CD4-positive, CD25-positive, alpha-beta regulatory T cell (primary cell): ENCODE measurements at regions not wholly inside any gene's neighbourhood (a gene's known extent, or its start where the extent isn't known, plus 50 kb on each side); places are given as distances from the start of the nearest gene placed in this dataset.
A peak's percentile ranks its signal among the peaks of the same experiment; 100 is the strongest.

ENCODE experiments used
- ATAC-seq, 2 donors: fragments of 150-1000 bp; cut with Tn5 transposase; one replicate each; pipeline ENCODE4 v1.10.0; 2021; ENCODE audit warnings: low read depth in 2 of 2, moderate number of reproducible peaks in 2 of 2, moderate library complexity in 1 of 2
- DNase-seq, 3 donors: peaks; one replicate each; pipeline versions ENCODE4 v3.0.0 to v3.0.0-alpha.2; 2012 to 2022; ENCODE audit warnings: mixed read lengths in 1 of 3
- H3K27ac ChIP-seq: one replicate; pipeline ENCODE4 v1.7.0; 2013; ENCODE audit warnings: mild to moderate bottlenecking, low read length; ENCODE audit not compliant: insufficient read depth, poor library complexity, severe bottlenecking
- H3K27me3 ChIP-seq: one replicate; pipeline ENCODE4 v1.7.0; 2013; ENCODE audit warnings: low read length; ENCODE audit not compliant: control insufficient read depth, insufficient read depth
- H3K36me3 ChIP-seq: one replicate; pipeline ENCODE4 v1.7.0; 2013; ENCODE audit warnings: mild to moderate bottlenecking, low read length, moderate library complexity; ENCODE audit not compliant: control insufficient read depth, insufficient read depth
- H3K4me1 ChIP-seq: 2 replicates; pipeline ENCODE4 v1.7.0; 2013; ENCODE audit warnings: mild to moderate bottlenecking, low read length; ENCODE audit not compliant: insufficient read depth, control insufficient read depth, poor library complexity, severe bottlenecking
- H3K4me3 ChIP-seq: one replicate; pipeline ENCODE4 v1.7.0; 2013; ENCODE audit warnings: low read depth, mild to moderate bottlenecking, low read length, moderate library complexity
- H3K9me3 ChIP-seq, 2 experiments: 1 replicate in 1 of 2; 2 replicates in 1 of 2; pipeline ENCODE4 v1.7.0; 2013; ENCODE audit warnings: low read length in 2 of 2, mild to moderate bottlenecking in 1 of 2, moderate library complexity in 1 of 2; ENCODE audit not compliant: control insufficient read depth in 2 of 2
- H3K27ac Mint-ChIP-seq, 3 donors: one replicate each; pipeline ENCODE4 v1.8.0; 2020 to 2022; ENCODE audit warnings: mild to moderate bottlenecking in 3 of 3, mixed read lengths in 3 of 3, moderate library complexity in 2 of 3
- H3K27me3 Mint-ChIP-seq: one replicate; pipeline ENCODE4 v1.8.0; 2022; ENCODE audit warnings: mild to moderate bottlenecking, mixed read lengths
- H3K36me3 Mint-ChIP-seq: one replicate; pipeline ENCODE4 v1.8.0; 2020; ENCODE audit warnings: mixed read lengths
- H3K4me1 Mint-ChIP-seq, 4 donors: one replicate each; pipeline ENCODE4 v1.8.0; 2020 to 2022; ENCODE audit warnings: mixed read lengths in 4 of 4, mild to moderate bottlenecking in 1 of 4
- H3K4me3 Mint-ChIP-seq, 4 donors: one replicate each; pipeline ENCODE4 v1.8.0; 2020 to 2022; ENCODE audit warnings: mild to moderate bottlenecking in 4 of 4, mixed read lengths in 4 of 4, moderate library complexity in 3 of 4
- H3K9me3 Mint-ChIP-seq, 7 donors: one replicate each; pipeline ENCODE4 v1.8.0; 2020 to 2022; ENCODE audit warnings: mixed read lengths in 7 of 7, mild to moderate bottlenecking in 3 of 7, moderate library complexity in 2 of 7

GRCh38 chr4:100113732-100114131 lies 76.5 kb downstream of the DDIT4L start:
- Mint-ChIP-seq H3K4me3 (no peak overlapping the region), H3K4me1 (peaks cover 0 to 1% (median 0%) of the 10 kb centered on the region in 4 donors)
- H3K4me3 ChIP-seq: no peak overlapping the region

DNA sequence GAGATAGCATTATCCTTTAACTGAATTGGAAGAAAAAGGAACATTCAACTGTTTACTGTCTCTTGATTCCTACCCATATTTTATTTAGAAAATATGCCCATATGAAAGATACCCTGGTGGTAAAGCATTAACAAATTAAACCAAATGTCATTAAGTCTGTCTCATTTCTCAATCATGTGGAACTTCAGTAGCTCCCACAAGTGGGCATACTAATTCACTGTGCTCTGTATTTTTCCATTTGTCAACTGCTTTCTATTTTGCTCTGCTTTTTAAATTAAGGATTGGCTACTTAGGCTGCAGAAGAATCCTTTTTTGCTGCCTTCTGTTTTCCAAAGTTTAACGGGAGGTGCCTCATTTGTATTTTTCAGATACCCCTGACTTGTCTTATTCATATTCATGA lies 77.2 kb downstream of the DDIT4L start:
- H3K9me3 ChIP-seq: no peaks in the 10 kb centered on the region
- no peak overlapping the region for H3K4me3 Mint-ChIP-seq
- no peak overlapping the region for H3K27ac Mint-ChIP-seq
- no peak for ATAC-seq
- no peak overlapping the region for H3K27ac ChIP-seq
- H3K36me3 Mint-ChIP-seq: no peaks in the 10 kb centered on the region
- peaks cover 2% of the 10 kb centered on the region for H3K27me3 ChIP-seq
- peaks cover 0 to 6% (median 0%) of the 10 kb centered on the region in 4 donors for H3K4me1 Mint-ChIP-seq
- no peak for DNase-seq
- no peak overlapping the region for H3K4me3 ChIP-seq
- H3K36me3 ChIP-seq: no peaks in the 10 kb centered on the region
- no peaks in the 10 kb centered on the region for H3K4me1 ChIP-seq
- peaks cover 13% of the 10 kb centered on the region for H3K27me3 Mint-ChIP-seq
- H3K9me3 Mint-ChIP-seq: no peaks in the 10 kb centered on the region

More at GRCh38 chr4:100113732-100114131, 76.5 kb downstream of the DDIT4L start:
- Mint-ChIP-seq H3K36me3 (no peaks in the 10 kb centered on the region), H3K9me3 (no peaks in the 10 kb centered on the region), H3K27me3 (peaks cover 6% of the 10 kb centered on the region), H3K27ac (no peak overlapping the region)
- ATAC-seq: no peak
- H3K9me3 ChIP-seq: no peaks in the 10 kb centered on the region
- H3K27me3 ChIP-seq: peaks cover 2% of the 10 kb centered on the region
- H3K27ac ChIP-seq: no peak overlapping the region
- no peaks in the 10 kb centered on the region for H3K4me1 ChIP-seq
- no peak for DNase-seq
- no peaks in the 10 kb centered on the region for H3K36me3 ChIP-seq

GRCh38 chr4:100109921-100110320 lies 80.3 kb downstream of the DDIT4L start:
- no peaks in the 10 kb centered on the region for H3K4me1 ChIP-seq
- H3K27ac ChIP-seq: no peak overlapping the region
- H3K36me3 Mint-ChIP-seq: no peaks in the 10 kb centered on the region
- no peak overlapping the region for H3K27ac Mint-ChIP-seq
- no peak overlapping the region for H3K4me3 Mint-ChIP-seq
- DNase-seq (no peak), ATAC-seq (no peak)
- H3K36me3 ChIP-seq: no peaks in the 10 kb centered on the region
- no peak overlapping the region for H3K4me3 ChIP-seq
- peaks cover 0 to 11% (median 6%) of the 10 kb centered on the region in 4 donors for H3K4me1 Mint-ChIP-seq
- no peaks in the 10 kb centered on the region for H3K9me3 ChIP-seq
- H3K27me3 ChIP-seq: peaks cover 2% of the 10 kb centered on the region
- H3K9me3 Mint-ChIP-seq: no peaks in the 10 kb centered on the region
- peaks cover 10% of the 10 kb centered on the region for H3K27me3 Mint-ChIP-seq

DNA sequence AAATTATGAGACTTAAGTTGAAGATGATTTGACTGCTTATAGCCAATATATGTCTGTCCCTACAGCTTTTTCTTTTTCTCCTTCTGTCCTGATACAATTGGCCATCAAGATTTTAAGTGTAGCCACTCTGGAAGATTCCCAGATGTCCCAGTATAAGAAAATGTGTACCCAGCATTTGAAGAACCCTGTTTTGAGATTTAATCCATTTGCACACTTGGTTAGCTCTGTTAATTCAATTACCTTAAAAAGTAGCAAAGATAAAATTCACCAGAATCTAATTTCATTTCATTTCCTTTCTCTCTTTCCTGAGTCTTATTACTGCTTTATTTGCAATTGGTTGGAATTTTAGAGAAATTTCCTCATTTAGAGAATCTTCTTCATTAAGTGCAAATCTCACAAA lies 81.4 kb downstream of the DDIT4L start:
- Histone ChIP-seq H3K36me3 (no peaks in the 10 kb centered on the region), H3K4me3 (no peak overlapping the region), H3K27ac (no peak overlapping the region), H3K4me1 (no peaks in the 10 kb centered on the region), H3K9me3 (no peaks in the 10 kb centered on the region), H3K27me3 (no peaks in the 10 kb centered on the region)
- Mint-ChIP-seq H3K27ac (no peak overlapping the region), H3K27me3 (peaks cover 13% of the 10 kb centered on the region), H3K4me3 (no peak overlapping the region), H3K36me3 (no peaks in the 10 kb centered on the region), H3K9me3 (no peaks in the 10 kb centered on the region), H3K4me1 (peaks cover 0 to 11% (median 6%) of the 10 kb centered on the region in 4 donors)
- ATAC-seq: no peak
- DNase-seq: no peak

DNA sequence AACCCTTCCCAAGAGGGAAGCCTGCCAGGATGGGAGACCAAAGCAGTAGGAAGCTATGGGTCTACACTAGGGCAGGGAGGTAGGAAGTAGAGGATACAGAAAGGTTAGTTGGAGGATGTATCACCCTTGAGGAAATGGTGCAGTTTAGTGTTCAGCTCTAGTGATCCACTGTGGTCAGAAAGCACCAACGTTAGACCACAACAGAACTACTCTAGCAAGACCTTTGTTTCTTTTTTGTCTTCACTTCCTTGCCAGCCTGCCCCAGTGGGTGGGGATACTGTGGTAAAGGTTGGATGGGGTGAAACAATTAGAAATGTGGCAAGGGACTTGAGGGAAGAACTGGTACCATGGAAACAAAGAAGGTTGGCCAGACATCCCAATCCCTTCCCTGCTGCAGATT lies 83.3 kb downstream of the DDIT4L start:
- H3K9me3 Mint-ChIP-seq: no peaks in the 10 kb centered on the region
- peaks cover 13% of the 10 kb centered on the region for H3K27me3 Mint-ChIP-seq
- no peak overlapping the region for H3K4me3 ChIP-seq

DNA sequence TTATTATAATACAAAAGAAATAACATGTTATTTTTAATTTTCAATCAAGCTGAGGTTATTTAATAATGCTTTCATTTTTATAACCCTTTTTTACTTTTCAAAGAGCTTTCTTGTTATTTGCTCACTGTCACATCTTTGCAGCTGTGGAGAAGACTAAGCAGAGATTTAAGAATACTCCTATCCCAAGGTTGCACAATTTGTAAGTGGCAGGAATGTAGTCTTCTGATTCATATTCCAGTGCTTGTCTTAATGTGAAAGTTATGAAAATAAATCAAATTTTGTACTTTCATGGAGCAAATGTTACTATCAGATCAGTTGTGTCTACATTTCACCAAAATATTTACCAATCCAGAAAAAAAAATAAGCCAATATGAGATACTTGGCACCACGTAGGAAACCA lies 86.6 kb downstream of the DDIT4L start:
- Mint-ChIP-seq H3K4me1 (peaks cover 0 to 17% (median 4%) of the 10 kb centered on the region in 4 donors), H3K9me3 (no peaks in the 10 kb centered on the region), H3K27me3 (peaks cover 12% of the 10 kb centered on the region), H3K27ac (no peak overlapping the region), H3K36me3 (no peaks in the 10 kb centered on the region), H3K4me3 (no peak overlapping the region)
- Histone ChIP-seq H3K4me1 (no peaks in the 10 kb centered on the region), H3K27ac (no peak overlapping the region), H3K36me3 (no peaks in the 10 kb centered on the region), H3K9me3 (no peaks in the 10 kb centered on the region), H3K27me3 (no peaks in the 10 kb centered on the region), H3K4me3 (no peak overlapping the region)
- DNase-seq (no peak), ATAC-seq (no peak)

More for the DNA sequence above, 83.3 kb downstream of the DDIT4L start:
- no peak overlapping the region for H3K27ac Mint-ChIP-seq
- H3K4me3 Mint-ChIP-seq: peak overlapping the region in 1 of 4 donors; percentile 8
- Histone ChIP-seq H3K27me3 (no peaks in the 10 kb centered on the region), H3K27ac (no peak overlapping the region), H3K9me3 (no peaks in the 10 kb centered on the region), H3K4me1 (no peaks in the 10 kb centered on the region), H3K36me3 (no peaks in the 10 kb centered on the region)
- peak in 1 of 3 donors; percentile 74 for DNase-seq
- peaks cover 0 to 11% (median 6%) of the 10 kb centered on the region in 4 donors for H3K4me1 Mint-ChIP-seq
- ATAC-seq: peak; percentile 61 to 78
- no peaks in the 10 kb centered on the region for H3K36me3 Mint-ChIP-seq

GRCh38 chr4:100100985-100101384 lies 89.3 kb downstream of the DDIT4L start:
- H3K4me1 ChIP-seq: no peaks in the 10 kb centered on the region
- DNase-seq: no peak
- Mint-ChIP-seq H3K4me3 (no peak overlapping the region), H3K4me1 (peaks cover 1 to 10% (median 6%) of the 10 kb centered on the region in 4 donors), H3K27ac (peak overlapping the region in 1 of 3 donors; percentile 34), H3K27me3 (peaks cover 8% of the 10 kb centered on the region), H3K9me3 (no peaks in the 10 kb centered on the region), H3K36me3 (no peaks in the 10 kb centered on the region)
- no peaks in the 10 kb centered on the region for H3K27me3 ChIP-seq
- no peak overlapping the region for H3K27ac ChIP-seq
- H3K9me3 ChIP-seq: no peaks in the 10 kb centered on the region
- no peak overlapping the region for H3K4me3 ChIP-seq
- no peaks in the 10 kb centered on the region for H3K36me3 ChIP-seq
- ATAC-seq: no peak

GRCh38 chr4:100099746-100100145 lies 90.5 kb downstream of the DDIT4L start:
- Mint-ChIP-seq H3K27ac (no peak overlapping the region), H3K27me3 (peaks cover 5% of the 10 kb centered on the region), H3K36me3 (no peaks in the 10 kb centered on the region), H3K4me3 (no peak overlapping the region), H3K9me3 (no peaks in the 10 kb centered on the region), H3K4me1 (peaks cover 7 to 21% (median 12%) of the 10 kb centered on the region in 4 donors)
- no peak overlapping the region for H3K27ac ChIP-seq
- H3K4me1 ChIP-seq: no peaks in the 10 kb centered on the region
- no peak for ATAC-seq
- H3K36me3 ChIP-seq: no peaks in the 10 kb centered on the region
- H3K4me3 ChIP-seq: no peak overlapping the region
- H3K27me3 ChIP-seq: no peaks in the 10 kb centered on the region
- no peak for DNase-seq
- no peaks in the 10 kb centered on the region for H3K9me3 ChIP-seq
